Neuronal stem cell (in vitro differentiated cells): ENCODE measurements at regions not wholly inside any gene's neighbourhood (a gene's known extent, or its start where the extent isn't known, plus 50 kb on each side); places are given as distances from the start of the nearest gene placed in this dataset.
A peak's percentile ranks its signal among the peaks of the same experiment; 100 is the strongest.

Experiments used
- DNase-seq: peaks from one replicate; pipeline ENCODE4 v3.0.0-alpha.2; 2013; ENCODE audit warnings: low spot score
- H2AFZ ChIP-seq: one replicate; pipeline ENCODE4 v1.6.1; 2013; ENCODE audit warnings: mild to moderate bottlenecking, low read length, inconsistent platforms
- H2AK5ac ChIP-seq: 2 replicates; pipeline ENCODE4 v1.6.1; 2013; ENCODE audit warnings: low read depth, mild to moderate bottlenecking, inconsistent platforms, low read length, moderate library complexity, mixed read lengths
- H2BK120ac ChIP-seq: 2 replicates; pipeline ENCODE4 v1.6.1; 2013; ENCODE audit warnings: low read depth, mild to moderate bottlenecking, inconsistent platforms, low read length, moderate library complexity, mixed read lengths
- H2BK12ac ChIP-seq: one replicate; pipeline ENCODE4 v1.6.1; 2013; ENCODE audit warnings: low read length, inconsistent platforms
- H2BK15ac ChIP-seq: 2 replicates; pipeline ENCODE4 v1.6.1; 2013; ENCODE audit warnings: mild to moderate bottlenecking, low read length, inconsistent platforms, mixed read lengths
- H2BK5ac ChIP-seq: one replicate; pipeline ENCODE4 v1.6.1; 2013; ENCODE audit warnings: inconsistent platforms, mild to moderate bottlenecking, low read length, moderate library complexity
- H3K14ac ChIP-seq: one replicate; pipeline ENCODE4 v1.6.1; 2013; ENCODE audit warnings: low read length, inconsistent platforms
- H3K18ac ChIP-seq: 2 replicates; pipeline ENCODE4 v1.6.1; 2013; ENCODE audit warnings: low read length, inconsistent platforms
- H3K23ac ChIP-seq: 2 replicates; pipeline ENCODE4 v1.6.1; 2013; ENCODE audit warnings: low read depth, mild to moderate bottlenecking, mixed read lengths, low read length, inconsistent platforms; ENCODE audit not compliant: poor library complexity
- H3K27ac ChIP-seq: replicated peaks from 3 replicates; pipeline ENCODE4 v1.5.1; 2013; ENCODE audit warnings: low read length, inconsistent platforms
- H3K27me3 ChIP-seq, 3 experiments: 2 replicates each; pipeline ENCODE4 v1.6.1; 2013; ENCODE audit warnings: low read length in 3 of 3, mild to moderate bottlenecking in 2 of 3, inconsistent platforms in 1 of 3, low read depth in 1 of 3, mixed read lengths in 1 of 3, moderate library complexity in 1 of 3; ENCODE audit not compliant: control insufficient read depth in 3 of 3, insufficient read depth in 3 of 3
- H3K36me3 ChIP-seq, 2 donors: replicated peaks in 1 of 2; 2 replicates each; pipeline ENCODE4 v1.6.1; 2013; ENCODE audit warnings: low read length in 2 of 2; ENCODE audit not compliant: control insufficient read depth in 2 of 2, insufficient read depth in 2 of 2
- H3K4ac ChIP-seq: 2 replicates; pipeline ENCODE4 v1.6.1; 2013; ENCODE audit warnings: inconsistent platforms, mild to moderate bottlenecking, low read length, moderate library complexity
- H3K4me1 ChIP-seq, 2 donors: 1 replicate in 1 of 2; 2 replicates in 1 of 2; pipeline ENCODE4 v1.6.1; 2013; ENCODE audit warnings: low read length in 2 of 2, low read depth in 1 of 2; ENCODE audit not compliant: control insufficient read depth in 2 of 2, insufficient read depth in 1 of 2
- H3K4me2 ChIP-seq: one replicate; pipeline ENCODE4 v1.6.1; 2013; ENCODE audit warnings: mild to moderate bottlenecking, low read length, inconsistent platforms; ENCODE audit not compliant: insufficient read depth, poor library complexity, severe bottlenecking
- H3K4me3 ChIP-seq, 2 donors: 2 replicates each; pipeline ENCODE4 v1.5.1; 2013; ENCODE audit warnings: low read length in 2 of 2, mild to moderate bottlenecking in 2 of 2, inconsistent platforms in 1 of 2, moderate library complexity in 1 of 2
- H3K79me1 ChIP-seq: one replicate; pipeline ENCODE4 v1.6.1; 2013; ENCODE audit warnings: low read depth, mild to moderate bottlenecking, inconsistent platforms, low read length, moderate library complexity
- H3K9ac ChIP-seq: one replicate; pipeline ENCODE4 v1.6.1; 2013; ENCODE audit warnings: mild to moderate bottlenecking, low read depth, low read length, inconsistent platforms; ENCODE audit not compliant: poor library complexity
- H3K9me3 ChIP-seq, 2 donors: replicated peaks in 1 of 2; 2 replicates each; pipeline versions ENCODE3 to v1.6.1; 2013; ENCODE audit warnings: low read length in 2 of 2, mild to moderate bottlenecking in 2 of 2, inconsistent platforms in 1 of 2, low read depth in 1 of 2, mixed read lengths in 1 of 2, moderate library complexity in 1 of 2; ENCODE audit not compliant: control insufficient read depth in 2 of 2, insufficient read depth in 1 of 2
- H4K8ac ChIP-seq: one replicate; pipeline ENCODE4 v1.6.1; 2013; ENCODE audit warnings: low read depth, mild to moderate bottlenecking, inconsistent platforms, low read length, moderate library complexity
- H4K91ac ChIP-seq: one replicate; pipeline ENCODE4 v1.6.1; 2013; ENCODE audit warnings: low read length, low read depth, mild to moderate bottlenecking, inconsistent platforms; ENCODE audit not compliant: poor library complexity
- WGBS, 2 donors: extraction: QIAGEN DNeasy Blood & Tissue Kit; methylation state at CpG; one replicate each; pipeline ENCODE4 v1.1.7; 2013; ENCODE audit warnings: missing lambda C conversion rate in 2 of 2, mixed read lengths in 1 of 2; ENCODE audit not compliant: insufficient read length in 2 of 2, insufficient replicate concordance in 1 of 2; ENCODE audit errors: extremely low coverage in 2 of 2; 5-methylcytosine and 5-hydroxymethylcytosine counted together

DNA sequence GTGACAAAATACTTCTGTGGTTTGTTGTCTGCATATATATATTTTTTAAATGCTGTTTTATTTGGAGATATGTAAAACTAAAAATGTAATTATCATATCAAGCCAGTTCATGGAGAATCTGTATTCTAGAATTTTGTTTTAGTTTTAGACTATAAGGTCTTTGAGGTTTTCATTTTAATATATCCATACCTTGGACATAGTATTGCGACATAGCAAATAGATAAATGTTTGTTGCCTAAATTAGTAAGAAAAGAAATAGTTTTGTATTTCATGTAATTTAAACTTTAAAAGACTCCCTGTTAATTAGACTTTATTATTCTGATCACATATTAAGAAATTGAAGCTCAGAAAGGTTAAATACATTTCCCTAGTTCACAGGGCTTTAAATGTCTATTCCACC, 472.9 kb downstream of the GBA3 start:
- Histone ChIP-seq H3K14ac (no peak overlapping the region), H4K8ac (no peak overlapping the region)

DNA sequence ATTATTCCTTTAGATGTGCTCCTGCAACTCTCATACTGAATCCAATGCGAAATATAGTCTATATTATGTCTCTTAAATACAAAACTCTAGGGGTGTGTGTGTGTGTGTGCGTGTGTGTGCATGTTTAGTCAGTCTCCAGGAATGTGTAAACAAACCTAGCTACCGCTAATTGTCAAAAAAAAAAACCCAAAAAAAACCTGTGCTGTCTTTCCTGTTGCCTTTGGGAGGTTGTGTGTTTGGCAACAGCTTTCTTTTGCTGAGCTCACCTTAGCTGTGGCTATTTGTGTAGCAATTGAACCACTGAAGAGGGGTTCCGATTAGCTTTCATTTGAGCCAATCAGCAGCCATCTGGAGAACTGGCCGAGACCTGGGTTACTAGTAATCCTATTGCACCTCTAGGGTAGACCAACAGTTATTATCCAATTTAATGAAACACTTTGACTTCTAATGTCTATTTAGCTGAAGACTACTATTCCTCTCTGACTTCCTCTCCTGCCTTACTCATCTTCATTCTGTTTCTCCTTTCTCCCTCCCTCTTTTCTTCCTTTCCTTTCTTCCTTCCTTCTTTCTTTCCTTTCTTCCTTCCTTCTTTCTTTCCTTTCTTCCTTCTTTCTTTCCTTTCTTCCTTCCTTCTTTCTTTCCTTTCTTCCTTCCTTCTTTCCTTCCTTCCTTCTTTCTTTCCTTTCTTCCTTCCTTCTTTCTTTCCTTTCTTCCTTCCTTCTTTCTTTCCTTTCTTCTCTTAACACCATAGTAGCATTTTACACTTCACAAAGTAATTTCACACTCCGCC, 471.1 kb downstream of the GBA3 start:
- H3K4me2 ChIP-seq = no peak overlapping the region
- H2BK120ac ChIP-seq = no peak overlapping the region
- H3K23ac ChIP-seq = no peak overlapping the region
- no peak overlapping the region for H3K18ac ChIP-seq
- H3K9me3 ChIP-seq = no peaks in the 10 kb centered on the region
- no peak overlapping the region for H3K4ac ChIP-seq
- H4K91ac ChIP-seq = no peak overlapping the region
- peak; percentile 12 for DNase-seq
- no peak overlapping the region for H2AK5ac ChIP-seq
- no peak overlapping the region for H2BK15ac ChIP-seq
- H4K8ac ChIP-seq = no peak overlapping the region
- H3K36me3 ChIP-seq = no peaks in the 10 kb centered on the region
- peaks cover 15 to 49% of the 10 kb centered on the region in 2 donors for H3K4me1 ChIP-seq
- H2BK12ac ChIP-seq = no peak overlapping the region
- WGBS, 2 donors = no CpG with 5 or more reads among the region's 6 CpGs
- no peak overlapping the region for H2AFZ ChIP-seq
- H3K79me1 ChIP-seq = no peaks in the 10 kb centered on the region
- no peak overlapping the region for H3K4me3 ChIP-seq
- no peak overlapping the region for H3K27ac ChIP-seq
- H2BK5ac ChIP-seq = no peak overlapping the region
- H3K14ac ChIP-seq = no peak overlapping the region
- H3K27me3 ChIP-seq = no peaks in the 10 kb centered on the region
- H3K9ac ChIP-seq = no peak overlapping the region

More for the DNA sequence above, 472.9 kb downstream of the GBA3 start:
- H3K4me2 ChIP-seq = no peak overlapping the region
- H3K4ac ChIP-seq = no peak overlapping the region
- H3K9me3 ChIP-seq = peaks cover 0 to under 1% of the 10 kb centered on the region in 2 donors
- H3K27me3 ChIP-seq = no peaks in the 10 kb centered on the region
- peaks cover 15 to 43% of the 10 kb centered on the region in 2 donors for H3K4me1 ChIP-seq
- H2BK120ac ChIP-seq = no peak overlapping the region
- no peak overlapping the region for H4K91ac ChIP-seq
- no peak overlapping the region for H3K9ac ChIP-seq
- H2AFZ ChIP-seq = no peak overlapping the region
- DNase-seq = no peak
- H3K27ac ChIP-seq = no peak overlapping the region
- no peaks in the 10 kb centered on the region for H3K79me1 ChIP-seq
- H2BK5ac ChIP-seq = no peak overlapping the region
- no peak overlapping the region for H3K18ac ChIP-seq
- no peak overlapping the region for H2BK15ac ChIP-seq
- H3K4me3 ChIP-seq = no peak overlapping the region
- H2BK12ac ChIP-seq = no peak overlapping the region
- no peaks in the 10 kb centered on the region for H3K36me3 ChIP-seq
- H3K23ac ChIP-seq = no peak overlapping the region
- H2AK5ac ChIP-seq = no peak overlapping the region
- WGBS, 2 donors = no CpG with 5 or more reads among the region's 1 CpG

DNA sequence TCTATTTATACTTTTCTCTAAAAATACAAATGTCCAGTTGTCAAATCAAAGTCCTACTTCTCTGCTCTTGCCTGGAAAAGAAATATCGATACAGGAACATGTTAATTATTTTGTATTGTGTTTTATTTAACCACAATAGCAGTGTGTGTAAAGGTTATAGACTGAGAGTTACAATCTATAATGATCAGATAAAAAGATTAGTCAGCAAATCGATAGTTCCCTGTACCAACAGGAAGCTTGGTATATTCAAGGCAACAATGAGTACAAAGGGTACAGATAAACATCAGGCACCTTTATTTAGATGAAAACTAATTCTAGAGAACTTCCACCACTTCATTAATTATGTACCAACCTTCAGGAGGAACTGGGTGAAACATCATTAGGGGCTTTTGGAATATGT, 469.5 kb downstream of the GBA3 start:
- Histone ChIP-seq H3K4ac (no peak overlapping the region), H3K36me3 (no peaks in the 10 kb centered on the region), H2BK12ac (no peak overlapping the region), H2AFZ (no peak overlapping the region), H3K4me3 (no peak overlapping the region), H2AK5ac (no peak overlapping the region), H3K79me1 (no peaks in the 10 kb centered on the region), H2BK15ac (no peak overlapping the region), H3K4me1 (peaks cover 15 to 49% of the 10 kb centered on the region in 2 donors), H4K8ac (no peak overlapping the region), H4K91ac (no peak overlapping the region), H3K27ac (no peak overlapping the region), H3K9me3 (no peaks in the 10 kb centered on the region), H3K23ac (no peak overlapping the region), H2BK5ac (no peak overlapping the region), H3K18ac (no peak overlapping the region), H3K9ac (no peak overlapping the region), H3K27me3 (no peaks in the 10 kb centered on the region), H3K4me2 (no peak overlapping the region), H2BK120ac (no peak overlapping the region), H3K14ac (no peak overlapping the region)
- no peak for DNase-seq
- no CpG with 5 or more reads among the region's 2 CpGs for WGBS, 2 donors

DNA sequence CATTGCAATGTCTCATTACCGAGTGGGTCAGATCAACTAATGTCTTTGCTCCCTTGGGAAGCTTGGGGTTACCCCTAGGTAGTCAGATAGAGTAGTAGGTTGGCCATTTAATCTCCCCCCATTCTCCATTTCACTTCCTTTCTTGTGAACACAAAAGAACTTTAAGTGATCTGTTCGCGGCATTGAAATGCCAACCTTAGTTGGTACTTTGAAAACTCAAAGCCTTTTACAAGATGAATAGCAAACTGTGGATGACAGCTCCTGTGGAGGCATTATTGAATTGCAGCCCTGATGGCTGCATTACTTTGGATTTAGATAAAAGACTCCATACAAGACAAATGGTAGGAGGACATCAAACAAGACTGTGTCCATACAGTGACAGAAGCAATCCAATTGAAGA, 469.1 kb downstream of the GBA3 start:
- Histone ChIP-seq H3K4me2 (no peak overlapping the region), H3K18ac (no peak overlapping the region), H2BK5ac (no peak overlapping the region), H3K14ac (no peak overlapping the region), H3K27ac (no peak overlapping the region), H2AFZ (no peak overlapping the region), H3K4ac (no peak overlapping the region), H3K36me3 (no peaks in the 10 kb centered on the region), H2BK15ac (no peak overlapping the region), H2BK120ac (no peak overlapping the region), H3K27me3 (no peaks in the 10 kb centered on the region), H3K9ac (no peak overlapping the region), H2BK12ac (no peak overlapping the region), H3K4me1 (peaks cover 15 to 46% of the 10 kb centered on the region in 2 donors), H3K9me3 (no peaks in the 10 kb centered on the region), H4K8ac (no peak overlapping the region), H3K23ac (no peak overlapping the region), H3K79me1 (no peaks in the 10 kb centered on the region), H2AK5ac (no peak overlapping the region), H4K91ac (no peak overlapping the region), H3K4me3 (no peak overlapping the region)
- peak; percentile 72 for DNase-seq
- WGBS, 2 donors = no CpG with 5 or more reads among the region's 3 CpGs
